HG03469 (cell line): ENCODE measurements at regions not wholly inside any gene's neighbourhood (a gene's known extent, or its start where the extent isn't known, plus 50 kb on each side); places are given as distances from the start of the nearest gene placed in this dataset.

Experiments used
- ATAC-seq: cut with Tn5 transposase; IDR thresholded peaks from one replicate; pipeline ENCODE4 v1.9.1; 2021; ENCODE audit warnings: mild to moderate bottlenecking, moderate library complexity, moderate number of reproducible peaks; ENCODE audit not compliant: unreplicated experiment

DNA sequence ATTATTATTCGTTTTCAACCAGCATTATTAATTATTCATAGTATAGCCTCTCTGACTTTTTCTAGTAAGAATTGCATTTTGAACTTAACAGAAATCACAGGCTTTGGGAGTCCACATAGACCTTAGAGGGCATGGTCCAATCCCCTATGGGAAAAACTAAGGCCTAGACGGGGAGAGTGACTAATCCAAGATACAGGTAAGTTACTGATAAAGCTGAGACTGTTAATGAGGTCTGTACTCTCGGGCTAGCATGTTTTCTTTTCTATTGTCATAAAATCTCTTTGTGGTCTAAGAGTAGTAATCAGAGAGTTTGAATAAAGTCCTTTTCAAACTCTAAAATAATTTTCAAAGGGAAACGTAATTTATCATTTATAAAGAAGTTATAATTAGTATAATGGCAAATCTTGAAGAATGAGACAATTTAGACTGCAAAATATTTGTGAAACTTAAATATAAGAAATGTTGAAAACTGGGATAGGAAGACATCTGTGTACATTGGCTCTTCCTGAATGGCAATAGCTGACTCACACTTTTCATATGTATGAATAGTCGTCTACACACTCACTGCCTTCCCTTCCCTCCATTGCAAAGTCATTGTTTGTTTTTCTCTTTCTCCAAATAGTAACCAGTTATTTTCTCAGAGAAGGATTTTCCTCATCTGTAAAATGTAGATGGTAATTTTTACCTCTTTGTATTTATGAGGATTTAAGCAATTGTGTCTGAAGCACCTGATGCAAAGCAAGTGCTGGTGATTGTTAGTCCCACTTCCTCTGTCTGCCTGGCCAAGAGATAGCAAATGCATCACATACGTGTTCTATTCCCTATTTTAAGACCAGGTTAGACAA, 207.9 kb upstream of the CD180 start:
- no peak for ATAC-seq

GRCh38 chr5:67402526-67402925, 205.9 kb upstream of the CD180 start:
- ATAC-seq, result no peak

- no peak for ATAC-seq
These were observed 204.6 kb upstream of the CD180 start for GRCh38 chr5:67401172-67401571.

GRCh38 chr5:67400752-67401151, 204.2 kb upstream of the CD180 start:
- ATAC-seq, result no peak

- no peak for ATAC-seq
These were observed 199.3 kb upstream of the CD180 start for GRCh38 chr5:67395790-67396418.

GRCh38 chr5:67393211-67393610, 196.6 kb upstream of the CD180 start:
- no peak for ATAC-seq

- ATAC-seq, result no peak
These were observed 194.3 kb upstream of the CD180 start for GRCh38 chr5:67390935-67391334.

DNA sequence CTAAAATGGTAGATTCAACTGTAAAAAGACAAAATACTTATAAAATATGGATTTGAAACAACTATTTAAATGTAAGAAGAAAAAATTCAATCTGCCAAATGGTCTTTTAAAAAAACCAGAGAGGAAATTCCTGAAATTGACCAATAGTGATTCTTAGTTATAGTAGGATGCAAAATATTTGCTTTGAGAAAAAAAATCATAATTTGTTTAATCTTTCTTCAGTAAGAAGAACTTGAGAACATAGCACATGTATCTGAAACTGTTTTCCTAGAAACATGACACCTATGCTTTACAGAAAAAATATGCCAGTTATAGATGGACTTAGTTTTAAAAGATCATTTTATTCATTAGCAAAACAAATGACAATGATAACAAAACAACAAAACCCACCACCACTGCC, 186.9 kb upstream of the CD180 start:
- ATAC-seq, result no peak

DNA sequence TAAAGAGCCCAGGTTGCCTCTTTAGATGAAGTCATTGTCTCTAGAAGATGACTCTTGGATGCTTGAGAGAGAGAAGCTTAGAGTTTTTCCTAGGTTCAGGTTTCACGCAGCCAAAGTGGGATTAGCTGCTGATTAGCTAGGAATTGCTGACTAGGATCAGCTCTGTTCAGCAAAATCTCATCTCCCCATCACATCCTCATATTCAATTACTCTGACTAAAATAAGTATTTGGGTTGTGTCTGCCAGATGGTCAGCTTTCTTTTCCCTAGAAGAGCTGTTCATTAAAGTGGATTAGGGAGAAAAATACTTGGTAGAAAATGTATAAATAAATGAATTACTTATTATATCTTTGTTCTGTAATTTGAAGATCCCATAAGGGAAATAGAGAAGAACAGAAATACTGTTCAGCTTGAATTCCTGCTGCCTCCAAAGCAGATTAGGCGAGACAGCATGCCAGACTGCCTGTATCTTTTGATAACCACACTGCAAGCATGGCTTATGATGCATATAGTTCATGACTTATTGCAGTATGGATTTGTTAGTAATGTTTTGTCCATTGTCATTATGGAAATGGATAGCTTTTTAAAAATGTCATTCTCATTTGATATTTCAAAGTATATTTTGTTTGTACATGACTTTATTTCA, 184.8 kb upstream of the CD180 start:
- ATAC-seq, result no peak

GRCh38 chr5:67380431-67380830, 183.8 kb upstream of the CD180 start:
- ATAC-seq, result no peak

DNA sequence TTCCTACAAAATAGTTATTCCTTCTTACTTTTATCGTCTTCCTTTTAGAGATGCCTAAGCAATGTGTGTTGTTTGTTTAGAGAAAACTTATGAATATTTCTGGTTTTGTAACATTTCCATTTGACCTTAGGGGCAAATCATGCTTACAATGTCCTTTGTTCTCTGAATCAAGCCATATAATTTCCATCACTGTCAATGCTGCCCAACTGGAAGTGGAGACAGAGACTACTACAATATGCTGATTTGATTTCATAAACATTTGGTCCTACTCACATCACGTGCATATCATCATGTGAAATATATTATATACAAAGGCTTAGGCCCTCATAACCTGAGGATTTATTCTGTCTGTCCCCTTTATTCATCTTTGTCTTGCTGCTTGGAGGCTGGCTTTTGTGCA, 183.2 kb upstream of the CD180 start:
- no peak for ATAC-seq

DNA sequence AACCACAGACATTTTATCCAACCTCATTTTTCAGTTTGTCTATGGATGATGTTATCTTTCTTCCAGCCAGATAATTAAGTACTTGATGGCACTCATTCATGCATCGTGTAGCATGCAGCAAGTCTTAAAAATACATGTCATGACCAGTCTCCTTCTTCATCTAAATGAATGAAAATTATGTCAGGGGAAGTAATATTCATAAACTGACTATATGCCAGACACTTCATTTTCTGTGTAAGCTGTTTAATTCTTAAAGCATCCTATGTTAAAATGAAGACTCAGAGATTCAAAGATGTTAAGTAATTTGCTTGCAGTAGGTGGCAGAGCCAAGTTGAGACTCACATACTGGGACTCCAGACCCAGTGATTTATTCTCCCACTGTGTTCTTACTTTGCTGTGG, 181.7 kb upstream of the CD180 start:
- ATAC-seq, result no peak

- no peak for ATAC-seq
These were observed 181.0 kb upstream of the CD180 start for GRCh38 chr5:67377631-67378030.

- ATAC-seq, result no peak
These were observed 179.0 kb upstream of the CD180 start for GRCh38 chr5:67375606-67376005.

GRCh38 chr5:67374378-67374777, 177.8 kb upstream of the CD180 start:
- ATAC-seq, result no peak

GRCh38 chr5:67373518-67373917, 176.9 kb upstream of the CD180 start:
- no peak for ATAC-seq

DNA sequence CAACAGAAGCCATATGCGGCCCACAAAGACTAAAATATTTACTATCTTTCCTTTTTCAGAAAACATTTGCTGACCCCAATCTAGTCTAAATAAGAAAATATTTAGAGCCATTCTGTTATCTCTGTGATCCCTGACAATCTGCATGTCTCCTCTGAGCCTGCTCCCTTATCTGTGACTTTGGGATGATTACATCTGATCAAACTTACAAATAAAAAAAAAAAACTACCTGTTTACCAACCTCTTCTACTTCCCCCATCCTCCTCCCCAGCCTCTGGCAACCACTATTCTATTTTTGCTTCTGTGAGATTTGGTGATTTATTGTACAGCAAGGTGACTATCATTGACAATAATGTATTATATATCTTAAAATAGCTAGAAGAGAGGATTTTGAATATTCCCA, 176.3 kb upstream of the CD180 start:
- ATAC-seq, result no peak

GRCh38 chr5:67371924-67372323, 175.3 kb upstream of the CD180 start:
- ATAC-seq, result no peak

- ATAC-seq, result no peak
These were observed 170.2 kb upstream of the CD180 start for GRCh38 chr5:67366691-67367395.

GRCh38 chr5:67366276-67366675, 169.7 kb upstream of the CD180 start:
- ATAC-seq, result no peak

DNA sequence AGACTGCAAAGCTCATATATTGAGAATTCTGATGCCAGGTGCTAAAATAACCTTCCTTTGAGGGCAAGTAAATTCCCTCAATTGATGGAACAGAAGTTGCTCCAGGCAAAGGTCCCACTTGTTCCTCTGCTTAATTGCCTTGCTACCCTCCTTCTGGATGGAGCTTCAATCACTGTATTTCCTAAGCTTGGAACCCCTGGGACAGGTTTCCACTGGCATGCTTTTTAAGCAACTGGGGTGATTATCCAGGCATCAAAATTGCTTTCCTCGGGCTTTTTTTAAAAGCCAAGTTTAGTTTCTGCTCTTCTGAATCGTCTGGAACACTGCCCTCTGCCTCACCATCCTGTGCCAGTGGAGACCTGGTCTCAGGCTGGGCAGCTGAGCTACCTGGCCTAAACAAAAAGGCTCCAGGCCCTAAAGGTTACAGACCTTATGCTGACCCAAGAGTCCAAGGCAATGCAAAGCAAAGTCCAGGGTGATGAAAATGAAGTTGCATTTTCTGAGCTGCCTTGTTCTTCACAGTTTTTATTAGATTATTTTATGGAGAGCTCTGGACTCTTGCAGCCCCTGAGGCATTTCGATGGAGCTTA, 167.9 kb upstream of the CD180 start:
- ATAC-seq, result no peak
